ENCODE measurements at regions not wholly inside any gene's neighbourhood (a gene's known extent, or its start where the extent isn't known, plus 50 kb on each side); places are given as distances from the start of the nearest gene placed in this dataset.

GRCh38 chr1:232477728-232478127, 152.2 kb downstream of the SIPA1L2 start:
- no peak overlapping the region for H3K4me2 ChIP-seq (ENCODE audit: low read length)
- no peaks in the 10 kb centered on the region for H3K79me2 ChIP-seq (ENCODE audit: control insufficient read depth, low read length)
- H3K27me3 ChIP-seq (ENCODE audit: control insufficient read depth, low read length) = no peaks in the 10 kb centered on the region
- H3F3A ChIP-seq (ENCODE audit: control insufficient read depth, insufficient read depth) = no peaks in the 10 kb centered on the region
- no peaks in the 10 kb centered on the region for H3K4me1 ChIP-seq (ENCODE audit: control insufficient read depth, low read length)
- no peaks in the 10 kb centered on the region for H3K9me2 ChIP-seq (replicated peaks; ENCODE audit: control insufficient read depth, low read length)
- H3K27ac ChIP-seq (ENCODE audit: low read depth, low read length) = no peak overlapping the region
- no peaks in the 10 kb centered on the region for H4K20me1 ChIP-seq (ENCODE audit: control insufficient read depth, insufficient read depth, low read depth, low read length)
- no peaks in the 10 kb centered on the region for H3K36me3 ChIP-seq (ENCODE audit: control insufficient read depth, low read length)
- no peak overlapping the region for H3K4me3 ChIP-seq (ENCODE audit: low read length)
- TF ChIP-seq CTCF (IDR thresholded peaks at IDR 0.05; ENCODE audit: low read depth, low read length, poor library complexity, severe bottlenecking) (no peak), EZH2phosphoT487 (IDR thresholded peaks at IDR 0.05; ENCODE audit: borderline replicate concordance, low read length) (no peak)
- no peaks in the 10 kb centered on the region for H3K9me3 ChIP-seq (ENCODE audit: control insufficient read depth, insufficient read depth, low read length)

- no peaks in the 10 kb centered on the region for H3K27me3 ChIP-seq (ENCODE audit: control insufficient read depth, low read length)
- H4K20me1 ChIP-seq (ENCODE audit: control insufficient read depth, insufficient read depth, low read depth, low read length) = no peaks in the 10 kb centered on the region
Measured at GRCh38 chr1:232476538-232476950, 153.4 kb downstream of the SIPA1L2 start.

GRCh38 chr1:232474826-232475225, 155.1 kb downstream of the SIPA1L2 start:
- H3K9me3 ChIP-seq (ENCODE audit: control insufficient read depth, insufficient read depth, low read length) = no peaks in the 10 kb centered on the region
- H3K4me3 ChIP-seq (ENCODE audit: low read length) = no peak overlapping the region
- H3K4me2 ChIP-seq (ENCODE audit: low read length) = no peak overlapping the region
- no peaks in the 10 kb centered on the region for H3K36me3 ChIP-seq (ENCODE audit: control insufficient read depth, low read length)
- H3K4me1 ChIP-seq (ENCODE audit: control insufficient read depth, low read length) = no peaks in the 10 kb centered on the region
- H3K79me2 ChIP-seq (ENCODE audit: control insufficient read depth, low read length) = no peaks in the 10 kb centered on the region
- no peaks in the 10 kb centered on the region for H3F3A ChIP-seq (ENCODE audit: control insufficient read depth, insufficient read depth)
- TF ChIP-seq EZH2phosphoT487 (IDR thresholded peaks at IDR 0.05; ENCODE audit: borderline replicate concordance, low read length) (no peak), CTCF (IDR thresholded peaks at IDR 0.05; ENCODE audit: low read depth, low read length, poor library complexity, severe bottlenecking) (no peak)
- H3K9me2 ChIP-seq (replicated peaks; ENCODE audit: control insufficient read depth, low read length) = no peaks in the 10 kb centered on the region
- no peaks in the 10 kb centered on the region for H4K20me1 ChIP-seq (ENCODE audit: control insufficient read depth, insufficient read depth, low read depth, low read length)
- no peak overlapping the region for H3K27ac ChIP-seq (ENCODE audit: low read depth, low read length)
- H3K27me3 ChIP-seq (ENCODE audit: control insufficient read depth, low read length) = no peaks in the 10 kb centered on the region

More at GRCh38 chr1:232476538-232476950, 153.4 kb downstream of the SIPA1L2 start:
- TF ChIP-seq EZH2phosphoT487 (IDR thresholded peaks at IDR 0.05; ENCODE audit: borderline replicate concordance, low read length) (no peak), CTCF (IDR thresholded peaks at IDR 0.05; ENCODE audit: low read depth, low read length, poor library complexity, severe bottlenecking) (no peak)
- no peaks in the 10 kb centered on the region for H3F3A ChIP-seq (ENCODE audit: control insufficient read depth, insufficient read depth)
- H3K4me3 ChIP-seq (ENCODE audit: low read length) = no peak overlapping the region
- H3K36me3 ChIP-seq (ENCODE audit: control insufficient read depth, low read length) = no peaks in the 10 kb centered on the region
- no peaks in the 10 kb centered on the region for H3K9me2 ChIP-seq (replicated peaks; ENCODE audit: control insufficient read depth, low read length)
- no peaks in the 10 kb centered on the region for H3K4me1 ChIP-seq (ENCODE audit: control insufficient read depth, low read length)
- H3K9me3 ChIP-seq (ENCODE audit: control insufficient read depth, insufficient read depth, low read length) = no peaks in the 10 kb centered on the region
- H3K4me2 ChIP-seq (ENCODE audit: low read length) = no peak overlapping the region
- no peak overlapping the region for H3K27ac ChIP-seq (ENCODE audit: low read depth, low read length)
- no peaks in the 10 kb centered on the region for H3K79me2 ChIP-seq (ENCODE audit: control insufficient read depth, low read length)

- H3K4me2 ChIP-seq (ENCODE audit: low read length) = no peak overlapping the region
- no peaks in the 10 kb centered on the region for H3K9me3 ChIP-seq (ENCODE audit: control insufficient read depth, insufficient read depth, low read length)
- no peaks in the 10 kb centered on the region for H3K9me2 ChIP-seq (replicated peaks; ENCODE audit: control insufficient read depth, low read length)
- no peaks in the 10 kb centered on the region for H3K27me3 ChIP-seq (ENCODE audit: control insufficient read depth, low read length)
- H3F3A ChIP-seq (ENCODE audit: control insufficient read depth, insufficient read depth) = no peaks in the 10 kb centered on the region
- no peaks in the 10 kb centered on the region for H3K79me2 ChIP-seq (ENCODE audit: control insufficient read depth, low read length)
- H3K36me3 ChIP-seq (ENCODE audit: control insufficient read depth, low read length) = no peaks in the 10 kb centered on the region
- no peaks in the 10 kb centered on the region for H4K20me1 ChIP-seq (ENCODE audit: control insufficient read depth, insufficient read depth, low read depth, low read length)
- no peak overlapping the region for H3K4me3 ChIP-seq (ENCODE audit: low read length)
- H3K4me1 ChIP-seq (ENCODE audit: control insufficient read depth, low read length) = no peaks in the 10 kb centered on the region
- no peak overlapping the region for H3K27ac ChIP-seq (ENCODE audit: low read depth, low read length)
- TF ChIP-seq EZH2phosphoT487 (IDR thresholded peaks at IDR 0.05; ENCODE audit: borderline replicate concordance, low read length) = no peak
- TF ChIP-seq CTCF (IDR thresholded peaks at IDR 0.05; ENCODE audit: low read depth, low read length, poor library complexity, severe bottlenecking) = no peak
Measured at GRCh38 chr1:232473900-232474299, 156.0 kb downstream of the SIPA1L2 start.

Measured in DOHH2 (cell line).